GM12878 (cell line): ENCODE measurements at regions not wholly inside any gene's neighbourhood (a gene's known extent, or its start where the extent isn't known, plus 50 kb on each side); places are given as distances from the start of the nearest gene placed in this dataset.

ENCODE experiments used
- ATAC-seq: fragments of 200-7000 bp; cut with Tn5 transposase; 3 replicates; pipeline ENCODE4 v1.9.1; 2020; ENCODE audit warnings: mild to moderate bottlenecking, moderate library complexity
- BruUV-seq: library from RNA; stranded (reverse); fragments of 400-500 nt; replicated peaks from 2 replicates; lab custom pipeline; 2021; lab: Mats Ljungman, UMichigan
- CTCF ChIA-PET: fragments of 300-600 bp; sonication (Branson Sonifier 250); formaldehyde crosslinking; extraction: SDS; loops from one replicate; lab custom pipeline; 2021; ENCODE audit warnings: inconsistent platforms; lab: Yijun Ruan, JAX
- POLR2A ChIA-PET: fragments of 350-600 bp; formaldehyde crosslinking; extraction: SDS; loops from one replicate; lab custom pipeline; 2021; ENCODE audit warnings: inconsistent platforms; lab: Charles Lee
- RAD21 ChIA-PET: fragments of 300-600 bp; sonication (Branson Sonifier 250); formaldehyde crosslinking; loops from one replicate; lab custom pipeline; 2023; ENCODE audit warnings: antibody characterized with exemption; ENCODE audit not compliant: unreplicated experiment; lab: Charles Lee
- SMC1A ChIA-PET: fragments of 300-600 bp; sonication (Branson Sonifier 250); formaldehyde crosslinking; loops from one replicate; lab custom pipeline; 2023; ENCODE audit not compliant: unreplicated experiment, uncharacterized antibody; lab: Charles Lee
- DNase-seq: peaks from one replicate; pipeline ENCODE4 v3.0.0-alpha.2; 2011; ENCODE audit warnings: low read depth, low spot score
- FAIRE-seq: peaks from 3 replicates; lab custom pipeline; 2011; peaks lifted over from hg19 to GRCh38; lab: Jason Lieb, UNC
- H2AFZ ChIP-seq: 2 replicates; pipeline ENCODE4 v1.6.0; 2011; ENCODE audit warnings: low read depth, low read length, control low read depth; ENCODE audit not compliant: control insufficient read depth
- H3K27ac ChIP-seq: 2 replicates; pipeline ENCODE4 v1.5.1; 2011; ENCODE audit warnings: control low read depth; ENCODE audit not compliant: control insufficient read depth, insufficient read depth
- H3K27me3 ChIP-seq, 2 experiments: replicated peaks in 1 of 2; 2 replicates each; pipeline versions ENCODE4 v1.6.0 to v1.6.1; 2011; ENCODE audit warnings: low read length in 1 of 2; ENCODE audit not compliant: control insufficient read depth in 2 of 2, insufficient read depth in 2 of 2
- H3K36me3 ChIP-seq, 2 experiments: 2 replicates each; pipeline ENCODE4 v1.5.1; 2011; ENCODE audit warnings: low read length in 1 of 2; ENCODE audit not compliant: control insufficient read depth in 2 of 2, insufficient read depth in 2 of 2
- H3K4me1 ChIP-seq: 2 replicates; pipeline ENCODE4 v1.6.1; 2011; ENCODE audit warnings: mild to moderate bottlenecking, low read length, moderate library complexity, mixed read lengths; ENCODE audit not compliant: control insufficient read depth, insufficient read depth
- H3K4me2 ChIP-seq: 2 replicates; pipeline ENCODE4 v1.6.0; 2011; ENCODE audit warnings: control low read depth; ENCODE audit not compliant: control insufficient read depth, insufficient read depth
- H3K4me3 ChIP-seq: fragments of 200-600 bp; sonication (generic); 2 replicates; pipeline ENCODE4 v1.5.1; 2016
- H3K79me2 ChIP-seq: 2 replicates; pipeline ENCODE4 v1.6.0; 2011; ENCODE audit warnings: low read length; ENCODE audit not compliant: control insufficient read depth, insufficient read depth
- H3K9ac ChIP-seq: 2 replicates; pipeline ENCODE4 v1.8.0; 2011; ENCODE audit warnings: low read length, control low read depth, mixed read lengths; ENCODE audit not compliant: control insufficient read depth, insufficient read depth
- H3K9me3 ChIP-seq: replicated peaks from 3 replicates; pipeline ENCODE4 v1.5.1; 2011; ENCODE audit warnings: mild to moderate bottlenecking, low read length; ENCODE audit not compliant: control insufficient read depth, insufficient read depth
- H4K20me1 ChIP-seq: 2 replicates; pipeline ENCODE4 v1.6.0; 2011; ENCODE audit not compliant: control insufficient read depth, insufficient read depth
- ASH2L ChIP-seq: fragments of 300-600, 200-600 bp; sonication (generic); IDR thresholded peaks from 2 replicates; pipeline ENCODE4 v1.6.1; 2017; ENCODE audit warnings: low read depth, mild to moderate bottlenecking, borderline replicate concordance
- CBX3 ChIP-seq: fragments of 200-600 bp; sonication (generic); IDR thresholded peaks from 2 replicates; pipeline ENCODE4 v1.6.1; 2016; ENCODE audit warnings: low read depth, borderline replicate concordance
- CEBPZ ChIP-seq: fragments of 150-350 bp; IDR thresholded peaks from 2 replicates; pipeline ENCODE4 v1.6.1; 2016; ENCODE audit warnings: low read depth, low read length
- CHD4 ChIP-seq: fragments of 200-600 bp; sonication (generic); IDR thresholded peaks from 2 replicates; pipeline ENCODE4 v1.6.1; 2016; ENCODE audit warnings: mild to moderate bottlenecking
- CUX1 ChIP-seq: IDR thresholded peaks from 2 replicates; pipeline ENCODE4 v1.6.1; 2012; ENCODE audit warnings: improper control_type of control experiment, low read depth, low read length; ENCODE audit not compliant: insufficient replicate concordance
- FOS ChIP-seq: IDR thresholded peaks from 3 replicates; pipeline ENCODE4 v1.6.1; 2011; ENCODE audit warnings: borderline replicate concordance; ENCODE audit not compliant: insufficient read length; ENCODE audit errors: extremely low read depth
- HDGF ChIP-seq: fragments of 450-650 bp; IDR thresholded peaks from 2 replicates; pipeline ENCODE4 v1.6.1; 2016; ENCODE audit warnings: antibody characterized with exemption
- MEF2A ChIP-seq: IDR thresholded peaks from 2 replicates; pipeline ENCODE4 v1.6.1; 2011; ENCODE audit warnings: low read depth, mild to moderate bottlenecking, low read length, moderate library complexity; ENCODE audit not compliant: insufficient read depth
- MLLT1 ChIP-seq: fragments of 450-650 bp; IDR thresholded peaks from 2 replicates; pipeline ENCODE4 v1.6.1; 2016; ENCODE audit warnings: mild to moderate bottlenecking
- NFIC ChIP-seq: IDR thresholded peaks from 2 replicates; pipeline ENCODE4 v1.6.1; 2012; ENCODE audit warnings: low read depth, mild to moderate bottlenecking, inconsistent platforms, low read length, moderate library complexity
- NRF1 ChIP-seq: conservative IDR thresholded peaks from 2 replicates; pipeline ENCODE4 v1.6.1; 2011; ENCODE audit warnings: mild to moderate bottlenecking, low read depth, low read length, improper control_type of control experiment
- POU2F2 ChIP-seq: IDR thresholded peaks from 3 replicates; pipeline ENCODE4 v1.6.1; 2011; ENCODE audit warnings: low read depth, mild to moderate bottlenecking, low read length, borderline replicate concordance
- RB1 ChIP-seq: fragments of 450-650 bp; formaldehyde crosslinking; IDR thresholded peaks from 2 replicates; pipeline ENCODE4 v1.6.1; 2017; ENCODE audit warnings: mild to moderate bottlenecking, borderline replicate concordance
- RBBP5 ChIP-seq: fragments of 200-600 bp; sonication (generic); conservative IDR thresholded peaks from 2 replicates; pipeline ENCODE4 v1.6.1; 2016
- RUNX3 ChIP-seq: IDR thresholded peaks from 2 replicates; pipeline ENCODE4 v1.6.1; 2012; ENCODE audit warnings: low read length, inconsistent platforms
- SP1 ChIP-seq: IDR thresholded peaks from one replicate; pipeline ENCODE4 v1.6.1; 2011; ENCODE audit warnings: low read depth, low read length
- YBX1 ChIP-seq: fragments of 450-650 bp; IDR thresholded peaks from 2 replicates; pipeline ENCODE4 v1.6.1; 2016; ENCODE audit warnings: antibody characterized with exemption
- WGBS: methylation state at CpG from one replicate; pipeline ENCODE4 v1.1.6; 2016; ENCODE audit warnings: low lambda C conversion rate; ENCODE audit not compliant: insufficient replicate concordance, insufficient coverage; ENCODE audit errors: missing lambda C conversion rate; 5-methylcytosine and 5-hydroxymethylcytosine counted together
- in situ Hi-C: fragments of 300-500 bp; cut with MboI; formaldehyde crosslinking; loops from 9 replicates; pipeline ENCODE4 v1.14.3; 2018; ENCODE audit warnings: mixed read lengths
- intact Hi-C: fragments of 100-400 bp; cut with micrococcal nuclease; formaldehyde crosslinking; loops from one replicate; pipeline ENCODE4 v1.14.2; 2022; ENCODE audit not compliant: unreplicated experiment

- ChIA-PET POLR2A (no interaction called here), RAD21 (no interaction called here), SMC1A (no interaction called here), CTCF (no interaction called here)
- Histone ChIP-seq H3K9ac (no peak overlapping the region), H3K36me3 (no peaks in the 10 kb centered on the region), H4K20me1 (no peaks in the 10 kb centered on the region), H3K4me2 (no peak overlapping the region), H3K27ac (no peak overlapping the region), H2AFZ (no peak overlapping the region), H3K79me2 (no peaks in the 10 kb centered on the region), H3K4me3 (no peak overlapping the region), H3K4me1 (no peaks in the 10 kb centered on the region), H3K27me3 (no peaks in the 10 kb centered on the region), H3K9me3 (no peaks in the 10 kb centered on the region)
- no peak for FAIRE-seq
- intact Hi-C loops = no loop called here
- no TSS peak for BruUV-seq
- ATAC-seq = no peak
- in situ Hi-C loops = no loop called here
- no peak for DNase-seq
- WGBS = 0% methylated on average over 1 of the region's 1 CpG
- TF ChIP-seq NRF1 (no peak), RUNX3 (no peak), HDGF (no peak), SP1 (no peak), RBBP5 (no peak), CUX1 (no peak), MEF2A (no peak), YBX1 (no peak), ASH2L (no peak), CHD4 (no peak), CEBPZ (no peak), CBX3 (no peak), POU2F2 (no peak), RB1 (no peak), FOS (no peak), NFIC (no peak), MLLT1 (no peak)
Measured at GRCh38 chr16:54458923-54459322, 172.3 kb upstream of the IRX3 start.
